HG03108 (cell line): ENCODE measurements at regions not wholly inside any gene's neighbourhood (a gene's known extent, or its start where the extent isn't known, plus 50 kb on each side); places are given as distances from the start of the nearest gene placed in this dataset.

Experiments used
- ATAC-seq: cut with Tn5 transposase; IDR thresholded peaks from one replicate; pipeline ENCODE4 v1.9.1; 2021; ENCODE audit warnings: moderate library complexity; ENCODE audit not compliant: unreplicated experiment

DNA sequence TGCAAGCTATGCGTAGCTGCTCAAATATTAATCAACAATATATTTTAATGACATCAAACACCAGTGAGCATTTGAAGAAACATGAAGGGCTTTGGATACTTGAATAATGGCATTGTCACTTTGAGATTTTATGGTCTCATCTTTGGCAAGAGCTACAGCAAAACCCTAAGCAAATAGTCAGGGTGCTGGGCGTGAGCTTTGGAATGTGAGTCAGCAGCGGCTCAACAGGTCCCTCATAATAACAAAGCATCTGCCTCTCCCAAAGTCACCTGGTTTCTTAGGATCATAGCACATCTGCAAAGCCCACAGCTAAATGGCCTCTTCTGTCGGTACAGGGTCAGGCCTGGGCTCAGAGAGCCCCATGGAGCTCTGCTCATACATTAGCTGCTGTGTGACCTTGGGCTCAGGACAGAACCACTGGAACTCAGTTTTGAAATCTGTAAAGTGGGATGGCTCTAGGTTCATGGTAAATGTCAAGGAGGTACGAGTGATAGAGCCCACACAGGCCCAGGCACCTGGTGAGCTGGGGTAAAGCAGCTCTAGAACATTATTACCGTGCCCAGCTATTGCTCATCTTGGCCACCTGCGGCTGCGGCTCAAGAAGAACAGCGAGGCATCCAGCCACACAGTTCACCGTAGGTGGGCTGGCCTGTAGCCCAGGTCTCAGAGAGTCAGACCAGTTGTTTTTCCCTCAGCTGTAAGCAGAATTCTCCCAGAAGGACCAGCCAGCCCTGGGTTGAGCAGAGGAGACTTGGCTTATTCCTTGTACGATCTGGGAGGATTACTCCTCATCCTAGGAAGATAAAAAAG is 544.5 kb upstream of the CDH11 start:
- no peak for ATAC-seq

DNA sequence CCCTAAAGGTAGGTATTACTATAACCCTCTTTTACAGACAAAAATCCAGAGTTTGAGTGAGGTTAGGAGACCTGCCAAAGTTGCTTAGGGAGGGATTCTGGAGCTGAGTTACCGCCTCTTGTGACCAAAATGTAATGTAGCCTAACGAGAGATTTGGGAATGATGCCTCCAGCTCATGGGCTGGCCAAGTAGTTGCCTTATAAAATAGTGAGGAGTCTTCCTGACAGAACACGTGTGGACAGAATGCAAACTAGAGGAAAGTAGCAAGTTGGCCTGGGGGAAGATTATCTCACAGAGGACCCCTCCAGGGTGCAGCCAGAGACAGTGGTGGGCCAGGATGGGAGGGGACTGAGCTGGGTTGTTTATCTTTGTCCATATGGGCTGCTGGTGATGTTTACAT is 543.7 kb upstream of the CDH11 start:
- ATAC-seq = no peak

DNA sequence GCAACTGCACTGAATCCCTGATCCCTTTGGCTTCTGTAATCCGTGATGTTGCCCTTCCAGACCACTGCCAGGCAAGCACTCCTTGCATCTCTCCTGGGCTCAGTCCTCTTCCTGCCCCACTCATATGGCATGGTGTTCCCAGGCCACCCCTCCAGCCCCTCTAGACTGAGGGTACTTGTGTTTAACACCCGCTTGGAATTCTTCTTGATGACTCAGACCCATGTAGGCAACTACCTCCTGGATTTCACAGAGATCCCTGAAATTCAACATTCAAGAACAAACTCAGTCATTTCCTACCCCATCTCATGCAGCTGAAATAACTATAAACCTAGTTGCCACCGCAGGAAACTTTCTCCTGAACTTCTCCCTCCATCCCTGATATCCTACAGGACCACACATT is 541.9 kb upstream of the CDH11 start:
- no peak for ATAC-seq

DNA sequence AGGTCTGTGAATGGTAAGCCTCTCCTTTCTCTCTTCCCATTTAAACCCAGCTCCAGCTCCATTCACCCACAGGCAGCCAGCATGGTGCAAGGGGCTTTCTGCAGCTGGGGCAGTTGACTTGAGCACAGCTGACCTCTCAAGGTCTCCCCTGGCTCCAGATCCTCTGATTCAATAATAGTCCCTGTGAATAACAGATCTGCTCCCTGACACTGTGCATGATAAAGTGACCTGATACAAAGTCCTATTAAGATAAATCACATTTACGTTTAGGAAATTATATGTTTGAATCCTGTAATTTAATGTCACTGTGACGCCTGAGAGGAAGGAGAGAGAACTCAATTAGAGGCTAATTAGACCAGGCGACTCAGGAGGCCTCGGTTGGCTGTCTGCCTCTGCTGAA is 540.4 kb upstream of the CDH11 start:
- ATAC-seq = no peak

DNA sequence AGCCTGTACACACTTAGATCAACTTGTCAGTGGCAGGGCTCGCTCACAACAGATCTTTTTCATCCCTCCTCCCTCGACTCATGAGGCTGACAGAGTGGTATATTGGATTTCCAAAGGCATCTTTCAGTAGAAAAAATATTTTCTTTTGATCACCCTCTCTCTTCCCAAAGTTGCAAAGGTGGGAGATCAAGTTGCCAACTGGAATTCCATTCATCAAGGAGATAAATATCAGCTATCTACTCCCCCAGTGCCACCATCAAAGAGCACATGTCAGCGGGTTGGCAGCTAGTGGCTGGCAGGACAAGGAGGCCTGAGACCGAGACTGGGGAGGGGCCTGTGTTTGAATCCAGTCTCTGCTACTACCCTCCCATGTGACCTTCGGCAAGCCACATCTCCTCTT is 539.7 kb upstream of the CDH11 start:
- no peak for ATAC-seq

DNA sequence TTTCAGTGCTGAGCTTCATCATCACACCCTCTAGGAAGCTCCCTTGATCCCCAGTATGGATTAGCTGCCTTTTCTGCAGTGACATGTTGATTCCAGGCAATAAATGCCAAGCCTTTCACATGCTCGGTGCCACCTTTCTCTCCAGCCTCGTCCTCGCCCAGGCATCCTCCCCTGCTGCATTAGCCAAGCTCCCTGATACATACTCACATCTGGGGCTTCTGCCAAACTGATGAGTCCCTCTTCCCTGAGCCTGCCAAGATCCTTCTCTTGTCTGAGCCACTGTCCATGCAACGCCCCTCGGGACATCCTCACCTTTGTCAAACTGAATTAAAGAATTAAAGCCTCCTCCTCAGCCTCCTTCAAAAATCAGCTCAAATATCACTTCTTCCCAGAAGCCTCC is 538.5 kb upstream of the CDH11 start:
- ATAC-seq = no peak

DNA sequence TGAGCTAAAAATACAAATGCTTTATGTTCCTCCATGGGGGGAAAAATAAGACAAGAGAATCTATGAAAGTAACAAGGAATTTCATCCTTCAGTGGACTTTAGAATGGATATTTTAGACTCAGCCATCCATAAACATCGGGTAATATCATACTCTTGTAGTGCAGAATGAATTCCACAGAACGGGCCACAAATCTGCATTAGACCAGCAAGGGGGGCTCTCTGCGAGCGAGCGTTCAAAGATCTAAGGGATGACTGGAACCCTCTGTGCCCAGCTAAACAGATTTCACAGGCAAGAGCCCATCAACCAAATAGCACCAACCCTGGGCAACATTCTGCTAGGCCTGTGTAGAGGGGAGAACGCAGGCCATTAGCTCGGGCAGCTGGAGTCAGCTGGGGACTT is 537.9 kb upstream of the CDH11 start:
- ATAC-seq = no peak

DNA sequence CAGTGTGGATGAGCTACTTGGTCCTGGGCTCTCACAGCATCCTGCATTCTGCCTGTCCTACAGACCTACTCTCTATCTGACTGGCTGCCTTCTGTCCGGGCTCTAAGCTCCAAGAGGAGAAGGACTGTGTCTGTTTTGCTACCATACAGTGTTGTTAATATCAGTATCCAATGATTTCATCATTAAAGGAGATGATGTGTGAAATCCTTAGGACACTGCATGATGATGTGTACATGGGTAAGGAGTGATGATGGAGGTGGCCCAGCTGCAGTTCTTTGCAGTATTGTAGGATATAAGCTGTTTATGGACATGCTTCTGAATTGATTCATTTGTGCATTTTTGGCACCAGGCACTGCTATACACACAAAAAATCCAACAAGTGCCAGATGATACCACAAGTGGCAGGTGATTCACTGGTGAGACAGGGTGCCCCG is 536.9 kb upstream of the CDH11 start:
- no peak for ATAC-seq

DNA sequence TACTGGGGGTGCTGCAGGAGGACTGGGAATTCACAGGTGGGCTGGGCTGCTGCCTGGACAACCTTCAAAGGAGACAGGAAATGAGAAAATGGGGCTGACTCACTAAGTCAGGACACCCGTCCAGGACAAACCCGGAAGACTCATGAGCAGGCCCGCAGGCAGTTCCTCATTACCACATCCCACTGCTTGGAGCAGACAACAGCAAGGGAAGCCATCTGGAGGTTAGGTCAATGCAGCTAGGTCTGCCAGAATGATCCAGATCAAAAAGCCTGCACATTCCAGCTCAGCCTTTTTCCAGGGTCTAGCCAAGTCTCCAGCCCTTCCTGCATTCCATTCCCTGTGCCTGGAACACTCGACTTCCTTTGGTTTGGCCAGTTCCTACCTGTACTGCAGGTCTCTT is 536.5 kb upstream of the CDH11 start:
- no peak for ATAC-seq

DNA sequence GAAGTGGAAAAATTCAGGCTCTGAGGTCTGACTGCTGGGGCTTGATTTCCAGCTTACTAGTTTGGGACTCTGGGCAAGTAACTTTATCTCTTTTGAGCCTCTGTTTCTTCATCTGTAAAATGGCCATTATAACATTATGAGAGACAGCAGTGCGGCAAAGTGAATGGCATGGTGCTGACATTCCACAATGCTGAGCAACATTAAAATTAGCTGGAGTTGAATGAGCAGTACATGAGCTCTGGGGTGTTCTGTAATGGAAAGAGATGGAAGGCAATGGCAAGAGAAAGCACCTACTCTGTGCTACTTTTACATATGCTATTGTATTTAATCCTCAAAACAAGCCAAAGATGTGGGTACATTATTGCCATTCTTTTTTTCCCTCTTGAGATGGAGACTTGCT is 535.7 kb upstream of the CDH11 start:
- ATAC-seq = no peak

DNA sequence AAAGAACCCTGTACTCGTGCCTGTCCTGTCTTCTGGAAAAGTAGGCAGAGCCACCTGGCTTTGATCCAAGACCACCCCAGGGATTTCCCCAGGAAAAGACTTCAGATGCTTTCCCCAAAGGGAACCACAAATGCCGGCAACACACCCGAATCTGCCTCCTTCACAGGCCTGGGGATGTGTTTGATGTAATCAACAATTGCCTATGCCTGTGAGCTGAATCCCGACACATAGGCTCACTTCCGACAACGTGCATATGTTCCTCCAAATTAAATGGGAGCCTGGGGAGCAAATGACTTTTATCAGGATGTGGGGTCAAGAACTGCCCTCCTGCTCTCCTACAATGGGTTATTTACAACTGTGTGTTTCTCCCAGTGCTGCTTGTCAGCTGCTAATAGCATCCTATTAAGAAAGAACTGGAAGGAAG is 535.2 kb upstream of the CDH11 start:
- ATAC-seq = no peak

DNA sequence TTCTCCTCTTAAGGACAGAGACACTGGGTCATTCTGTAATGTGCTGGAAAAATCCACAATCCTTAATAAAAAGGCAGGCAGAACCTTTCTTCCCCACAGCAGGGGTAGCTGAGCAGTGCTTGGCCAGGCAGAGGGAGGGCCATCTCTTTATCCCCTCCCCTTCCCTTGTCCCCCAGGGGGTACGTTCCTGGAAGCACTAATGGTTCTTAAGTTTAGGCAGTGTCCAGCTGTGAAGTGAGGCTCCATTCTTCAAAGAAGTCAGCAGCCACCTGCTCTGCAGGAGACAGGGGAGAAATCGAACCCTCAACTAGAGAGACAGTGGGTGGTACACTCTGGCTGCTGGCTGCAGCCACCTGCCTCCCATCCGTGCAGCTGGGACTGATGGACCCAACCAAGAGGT is 533.9 kb upstream of the CDH11 start:
- ATAC-seq = no peak

DNA sequence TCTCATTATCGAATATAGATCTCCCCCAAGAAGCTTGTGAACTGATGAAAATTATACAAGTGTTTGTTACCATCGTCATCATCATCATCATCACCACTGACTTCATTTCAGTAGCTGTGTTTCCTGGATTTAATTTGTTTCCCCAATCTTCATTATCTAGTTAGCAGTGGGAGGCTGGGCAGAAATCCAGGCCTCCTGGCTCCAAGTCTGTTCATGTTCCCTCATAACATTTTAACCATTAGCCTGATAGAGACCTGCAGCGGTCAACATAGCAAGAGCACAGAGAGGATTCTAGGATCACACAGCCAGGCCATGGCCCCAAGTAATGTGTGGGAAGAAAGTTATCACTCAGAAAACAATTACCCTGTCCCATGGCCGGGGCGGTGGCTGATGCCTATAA is 526.2 kb upstream of the CDH11 start:
- no peak for ATAC-seq

DNA sequence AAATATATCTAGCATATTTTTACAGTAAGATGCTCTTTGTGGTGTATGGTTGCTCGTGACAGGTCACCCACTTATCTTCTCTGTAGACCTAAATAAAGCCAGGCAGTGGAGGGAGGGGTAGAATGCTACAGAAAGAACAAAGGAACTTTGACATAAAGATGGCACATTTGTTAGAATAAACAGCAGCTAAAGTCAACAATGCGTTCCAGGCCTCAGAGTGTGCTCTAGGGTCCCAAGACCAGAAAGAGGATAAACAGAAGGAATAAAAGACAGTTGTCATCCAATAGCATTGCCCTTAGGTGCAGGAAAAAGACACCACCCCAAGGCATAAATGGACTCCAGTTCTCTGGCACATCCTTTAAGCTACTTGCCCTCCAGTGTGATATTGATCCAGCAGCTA is 523.0 kb upstream of the CDH11 start:
- ATAC-seq = no peak

DNA sequence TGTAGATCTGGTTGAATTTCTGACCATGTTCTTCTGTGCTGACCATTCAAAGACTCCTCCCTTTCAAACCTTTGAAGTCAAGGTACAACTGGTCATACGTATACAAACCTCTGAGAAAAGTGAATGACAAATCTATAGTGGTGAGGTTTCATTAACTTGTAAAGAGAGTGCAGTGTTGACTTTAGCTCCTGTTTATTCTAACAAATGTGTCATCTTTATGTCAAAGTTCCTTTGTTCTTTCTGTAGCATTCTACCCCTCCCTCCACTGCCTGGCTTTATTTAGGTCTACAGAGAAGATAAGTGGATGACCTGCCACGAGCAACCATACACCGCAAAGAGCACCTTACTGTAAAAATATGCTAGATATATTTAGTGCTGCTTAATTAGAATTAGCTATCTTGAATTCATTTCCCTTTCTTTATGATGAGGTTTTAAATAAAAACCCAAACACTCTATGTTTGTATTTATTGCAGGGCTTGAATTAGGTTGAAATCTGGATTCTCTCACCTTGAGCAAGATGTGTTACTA is 520.0 kb upstream of the CDH11 start:
- ATAC-seq = no peak

DNA sequence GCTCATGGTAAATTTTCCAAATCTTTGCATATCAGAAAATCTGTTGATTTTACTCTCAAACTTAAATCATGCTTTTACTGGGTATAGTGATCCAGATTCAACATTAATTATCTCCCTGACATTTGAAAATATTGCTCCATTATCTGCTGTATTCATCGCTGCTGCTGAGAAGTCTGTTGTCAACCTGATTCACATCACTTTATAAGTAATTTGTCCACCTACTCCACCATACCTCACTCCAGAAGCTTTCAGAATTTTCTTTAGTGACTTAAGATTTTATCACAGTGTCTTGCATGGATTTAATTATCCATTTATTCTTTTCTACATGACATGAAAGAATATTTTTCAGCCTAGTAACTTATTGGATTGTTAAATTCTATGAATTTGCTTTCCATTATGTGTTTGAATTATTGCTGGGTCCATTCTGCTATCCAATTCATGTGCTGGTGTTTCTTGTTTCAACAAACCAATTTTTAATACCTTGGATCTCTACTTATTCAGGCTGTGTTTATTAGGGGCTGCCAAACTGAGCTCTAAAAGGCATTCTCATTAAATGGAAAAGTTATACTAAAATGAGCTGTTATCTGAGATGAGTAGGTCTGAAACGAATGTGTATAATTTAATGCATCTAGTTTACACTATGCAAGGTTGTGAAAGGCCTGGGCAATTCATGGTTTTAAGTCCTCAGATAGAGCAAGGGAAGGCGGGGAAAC is 519.3 kb upstream of the CDH11 start:
- no peak for ATAC-seq

DNA sequence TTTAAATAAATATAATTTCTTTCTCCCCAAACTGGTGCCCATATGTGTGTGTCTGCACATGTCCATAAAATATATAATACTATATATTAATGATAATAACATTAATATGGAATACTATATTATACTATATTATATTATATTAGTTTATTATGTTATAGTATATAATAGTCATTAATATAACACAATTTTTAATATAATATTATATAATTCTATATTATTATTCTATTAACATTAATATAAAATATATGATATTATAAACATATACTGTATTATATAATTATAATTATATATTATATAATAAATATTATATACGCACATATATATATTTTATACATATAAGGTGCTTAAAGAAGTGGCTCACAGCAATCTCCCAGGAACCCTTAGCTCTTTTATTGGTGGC is 513.0 kb upstream of the CDH11 start:
- ATAC-seq = no peak

DNA sequence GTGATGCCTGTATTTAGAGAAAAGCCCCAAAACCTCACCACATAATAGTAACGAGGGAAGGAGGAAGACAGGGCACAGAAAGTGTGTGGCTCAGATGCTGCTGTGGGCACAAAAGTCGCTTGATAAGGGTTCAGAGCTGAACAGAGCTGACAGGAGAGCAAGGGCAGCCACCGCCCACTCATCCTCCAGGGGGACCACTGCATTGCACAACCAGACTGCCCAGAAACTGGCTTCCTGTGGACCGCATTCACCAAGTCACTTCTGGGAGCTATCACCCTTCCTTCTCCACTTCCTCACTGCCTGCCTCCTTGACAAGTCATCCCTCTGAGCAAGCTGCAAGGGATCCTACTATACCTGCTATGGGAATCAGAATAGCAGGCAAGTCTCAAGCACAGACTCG is 512.4 kb upstream of the CDH11 start:
- no peak for ATAC-seq

DNA sequence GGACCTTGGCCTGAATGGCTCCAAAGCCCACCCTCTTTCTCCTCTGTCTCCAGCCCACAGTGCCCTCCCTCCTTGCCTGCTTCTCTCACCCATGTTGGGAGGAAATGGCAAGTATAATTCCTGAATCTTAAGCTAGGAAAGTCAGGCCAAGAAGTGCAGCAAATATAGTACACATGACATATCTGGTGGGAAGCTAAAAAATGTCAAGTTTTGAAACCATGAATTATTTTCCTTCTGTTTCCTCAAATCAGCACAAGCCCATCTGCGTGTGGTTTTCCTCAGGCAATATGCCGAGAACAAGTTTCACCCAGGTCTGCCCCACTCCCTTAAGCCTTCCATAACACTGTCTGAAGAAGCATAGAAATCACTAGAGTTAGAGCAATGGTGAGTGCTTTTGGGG is 502.8 kb upstream of the CDH11 start:
- no peak for ATAC-seq

DNA sequence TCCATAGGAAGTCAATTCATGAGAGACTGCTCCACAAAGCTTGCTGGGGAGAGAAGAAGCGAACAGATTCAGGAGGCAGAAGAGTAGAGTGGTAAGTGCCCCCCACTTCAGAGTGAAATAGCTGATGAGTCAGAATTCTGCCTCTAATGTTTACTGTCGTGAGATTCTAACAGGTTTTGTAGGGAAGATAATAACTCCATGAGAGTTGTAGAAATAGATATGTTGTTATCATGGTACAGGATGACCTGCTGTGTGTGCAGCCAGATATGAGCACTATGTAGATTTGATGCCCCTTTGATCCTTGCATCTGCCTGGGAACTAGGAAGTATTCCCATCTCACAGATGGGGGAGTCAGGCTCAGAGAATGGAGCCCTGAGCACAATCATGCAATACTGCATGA is 502.4 kb upstream of the CDH11 start:
- ATAC-seq = no peak

DNA sequence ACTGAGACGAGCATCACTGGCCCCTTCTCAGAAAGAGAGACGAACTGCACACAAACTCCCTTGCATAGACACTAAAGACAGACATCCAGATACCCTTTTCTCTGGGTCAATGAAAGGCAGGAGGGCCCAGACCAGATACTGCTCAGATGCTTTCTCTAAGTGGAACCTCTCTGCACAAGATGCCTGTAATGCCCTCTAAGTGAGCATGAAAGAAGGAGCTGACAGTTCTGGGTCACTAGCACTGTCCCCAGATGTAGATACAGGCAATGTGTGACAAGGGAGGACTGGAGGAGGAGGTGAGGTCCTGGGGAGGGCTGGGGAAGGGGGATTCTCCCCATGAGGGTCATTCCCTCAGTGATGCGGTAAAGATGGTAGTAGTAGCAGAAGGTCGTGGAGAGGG is 501.0 kb upstream of the CDH11 start:
- no peak for ATAC-seq

DNA sequence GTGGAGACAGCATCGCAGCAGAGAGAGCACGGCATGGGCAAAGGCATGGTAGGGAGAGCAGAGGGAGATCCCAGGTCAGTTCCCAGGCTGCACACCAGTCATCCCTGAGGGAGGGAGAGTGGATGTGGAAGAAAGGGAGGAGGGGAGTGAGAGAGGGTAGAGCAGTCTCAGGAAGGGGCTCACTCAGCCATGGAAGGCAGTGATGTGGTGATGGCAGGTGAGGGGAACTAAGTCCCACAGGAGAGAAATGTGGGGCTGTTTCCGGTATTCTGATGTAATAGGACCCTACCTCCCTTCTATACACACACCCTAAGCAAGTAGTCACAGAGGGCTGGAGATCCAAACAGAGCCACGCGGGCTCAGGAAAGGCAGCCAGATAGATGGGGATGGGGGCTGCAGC is 500.3 kb upstream of the CDH11 start:
- ATAC-seq = no peak
